SHP77 (cell line): ENCODE measurements at regions not wholly inside any gene's neighbourhood (a gene's known extent, or its start where the extent isn't known, plus 50 kb on each side); places are given as distances from the start of the nearest gene placed in this dataset.
"Not testable (repeated sequence)": the region's sequence is repeated elsewhere in the genome, so short reads cannot be mapped to it uniquely, and the experiment has no call there.

ENCODE experiments used
- DNase-seq, 2 experiments: peaks; one replicate each; lab custom pipeline; 2025; lab: John Stamatoyannopoulos, UW

DNA sequence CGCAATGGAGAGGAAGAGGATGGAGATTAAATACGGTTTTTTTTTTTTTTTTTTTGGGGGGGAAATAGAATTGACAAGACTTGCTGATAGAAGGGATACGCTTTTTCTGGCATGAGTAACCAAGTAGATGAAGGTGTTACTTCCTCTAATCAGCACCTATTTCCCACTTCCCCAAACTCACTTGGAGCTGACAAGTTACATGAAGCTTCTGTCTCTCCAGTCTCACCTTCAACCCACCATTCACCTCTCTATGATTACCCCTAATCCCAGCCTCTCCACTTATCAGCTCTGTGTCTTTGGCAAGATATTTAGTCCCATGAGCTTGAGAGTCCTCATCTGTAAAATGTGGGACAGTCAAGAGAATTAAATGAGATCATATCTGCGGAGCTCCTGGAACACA is 185.9 kb upstream of the HS3ST3A1 start:
- no peak for DNase-seq

DNA sequence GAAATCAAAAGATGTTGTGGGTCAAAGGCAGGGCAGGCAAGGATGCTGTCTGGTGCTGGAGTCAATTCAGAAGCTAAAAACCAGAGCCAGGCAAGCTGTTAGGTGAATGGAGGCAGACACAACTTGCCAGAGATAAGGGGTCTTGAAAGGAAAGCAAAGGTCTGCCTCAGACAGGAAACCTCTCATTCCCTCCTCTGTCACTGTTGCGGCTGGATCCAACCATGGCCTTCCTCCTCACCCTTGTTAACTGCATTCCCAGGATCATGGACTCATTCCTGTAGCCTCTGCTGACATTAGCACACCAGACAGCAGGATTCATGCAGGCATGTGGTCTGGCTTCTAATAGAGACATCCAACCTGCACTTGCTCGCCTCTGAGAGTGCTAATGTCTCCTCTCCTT is 186.7 kb upstream of the HS3ST3A1 start:
- DNase-seq = no peak

DNA sequence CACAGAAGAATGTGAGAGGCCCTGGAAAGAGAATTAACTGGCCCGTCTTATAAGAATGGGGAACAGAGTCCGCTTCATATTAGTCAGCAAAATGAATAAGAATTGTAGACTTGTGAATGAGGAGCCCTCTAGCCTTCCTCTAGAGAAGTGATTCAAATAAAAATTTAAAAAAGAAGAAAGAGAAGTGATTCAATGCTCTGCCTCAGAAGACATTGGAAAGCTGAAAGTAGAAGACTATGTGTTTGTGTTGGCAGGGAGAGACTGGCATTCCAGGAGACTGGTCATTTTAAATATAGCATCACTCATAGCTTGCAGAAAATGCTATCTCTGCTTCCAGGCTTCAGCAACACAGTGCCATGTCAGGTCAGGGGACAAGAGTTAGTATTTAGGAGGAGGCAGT is 190.6 kb upstream of the HS3ST3A1 start:
- no peak for DNase-seq

DNA sequence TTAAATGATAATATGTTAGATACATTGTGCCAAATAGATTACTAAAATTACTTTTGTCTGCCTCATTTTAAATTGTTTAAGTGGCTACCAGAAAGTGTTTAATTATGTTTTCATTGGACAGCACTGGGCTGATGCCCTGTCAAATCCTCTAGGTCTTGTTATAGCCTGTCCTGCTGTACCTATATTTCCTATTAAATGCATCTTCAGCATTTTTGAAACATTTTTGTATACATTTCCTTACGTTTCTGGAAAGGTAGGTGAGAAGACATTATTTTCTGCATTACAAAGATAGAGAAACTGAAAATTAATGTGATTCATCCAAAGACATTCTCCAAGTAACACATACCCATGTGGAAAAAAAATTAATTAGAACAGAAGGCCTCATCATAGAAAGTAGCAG is 192.2 kb upstream of the HS3ST3A1 start:
- DNase-seq = no peak

DNA sequence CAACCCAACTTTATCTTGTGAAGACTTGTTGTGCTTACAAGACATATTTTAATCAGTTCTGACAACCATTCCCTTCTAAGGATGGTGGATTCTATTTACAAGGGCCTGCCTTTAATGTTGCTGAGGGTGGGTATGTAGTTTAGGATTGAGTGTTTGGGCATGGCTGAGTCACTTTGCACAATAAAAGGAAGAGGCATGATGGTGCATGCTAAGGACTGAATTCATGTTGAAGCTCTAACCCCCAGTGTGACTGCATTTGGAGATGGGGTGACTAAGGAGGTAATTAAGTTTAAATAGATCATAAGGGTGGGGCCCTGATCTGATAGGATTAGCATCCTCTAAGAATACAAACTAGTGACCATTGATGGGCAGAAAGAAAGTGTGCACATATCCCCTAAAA is 196.1 kb upstream of the HS3ST3A1 start:
- DNase-seq = no peak

DNA sequence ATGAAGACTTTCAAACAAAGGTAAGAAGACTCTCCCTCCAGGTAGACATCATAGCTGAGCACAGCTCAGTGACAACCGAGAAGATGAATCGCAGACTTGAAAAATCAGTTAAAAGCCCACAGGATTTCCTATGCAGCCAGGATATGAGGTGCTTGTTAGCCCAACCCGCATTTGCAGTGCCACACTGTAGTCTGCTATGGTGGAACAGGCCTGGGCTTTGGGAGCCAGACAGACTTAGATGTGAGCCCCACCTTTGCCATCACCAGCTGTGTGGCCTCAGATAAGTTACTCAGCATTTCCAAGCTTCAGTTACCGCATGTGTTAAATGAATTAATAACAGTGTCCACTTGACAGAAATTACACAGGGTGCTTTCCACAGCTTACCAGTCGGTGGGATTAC is 204.4 kb upstream of the HS3ST3A1 start:
- no peak for DNase-seq

DNA sequence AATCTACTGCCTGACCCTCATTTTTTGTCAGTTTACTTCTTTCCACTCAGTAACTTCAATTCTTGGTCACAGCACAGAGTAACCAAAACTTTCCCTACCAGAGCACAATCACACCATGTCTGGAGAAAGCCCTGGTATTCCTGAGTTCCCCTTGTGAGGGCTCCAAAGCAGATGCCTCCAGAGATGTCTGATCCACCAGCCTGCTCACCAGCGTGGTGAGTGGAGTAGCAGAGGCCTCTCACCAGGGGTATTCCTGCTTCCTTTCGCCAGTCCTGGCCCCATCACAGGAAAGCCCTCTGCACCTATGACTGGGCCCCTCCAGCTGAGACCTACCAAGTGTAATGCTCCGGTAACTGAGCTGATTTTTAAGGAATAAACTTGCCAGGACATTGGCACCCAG is 205.4 kb upstream of the HS3ST3A1 start:
- no peak for DNase-seq

DNA sequence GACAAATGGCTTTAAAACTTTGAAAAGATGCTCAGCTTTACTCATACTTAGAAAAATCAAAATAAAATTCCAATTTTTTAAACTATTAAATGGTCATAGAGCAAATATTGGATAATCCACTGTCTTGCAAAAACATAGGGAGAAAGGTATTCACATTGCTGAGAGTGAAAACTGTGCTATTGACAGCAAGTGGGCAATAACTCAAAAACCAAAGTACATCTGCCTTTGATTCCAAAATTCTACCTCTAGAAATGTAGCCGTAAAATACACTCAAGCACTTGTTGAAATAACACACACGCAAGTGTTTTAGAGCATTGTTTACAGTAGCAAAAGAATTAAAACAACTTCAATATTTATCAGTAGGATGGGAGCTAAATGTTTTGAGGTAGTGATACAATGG is 210.6 kb upstream of the HS3ST3A1 start:
- DNase-seq = no peak

DNA sequence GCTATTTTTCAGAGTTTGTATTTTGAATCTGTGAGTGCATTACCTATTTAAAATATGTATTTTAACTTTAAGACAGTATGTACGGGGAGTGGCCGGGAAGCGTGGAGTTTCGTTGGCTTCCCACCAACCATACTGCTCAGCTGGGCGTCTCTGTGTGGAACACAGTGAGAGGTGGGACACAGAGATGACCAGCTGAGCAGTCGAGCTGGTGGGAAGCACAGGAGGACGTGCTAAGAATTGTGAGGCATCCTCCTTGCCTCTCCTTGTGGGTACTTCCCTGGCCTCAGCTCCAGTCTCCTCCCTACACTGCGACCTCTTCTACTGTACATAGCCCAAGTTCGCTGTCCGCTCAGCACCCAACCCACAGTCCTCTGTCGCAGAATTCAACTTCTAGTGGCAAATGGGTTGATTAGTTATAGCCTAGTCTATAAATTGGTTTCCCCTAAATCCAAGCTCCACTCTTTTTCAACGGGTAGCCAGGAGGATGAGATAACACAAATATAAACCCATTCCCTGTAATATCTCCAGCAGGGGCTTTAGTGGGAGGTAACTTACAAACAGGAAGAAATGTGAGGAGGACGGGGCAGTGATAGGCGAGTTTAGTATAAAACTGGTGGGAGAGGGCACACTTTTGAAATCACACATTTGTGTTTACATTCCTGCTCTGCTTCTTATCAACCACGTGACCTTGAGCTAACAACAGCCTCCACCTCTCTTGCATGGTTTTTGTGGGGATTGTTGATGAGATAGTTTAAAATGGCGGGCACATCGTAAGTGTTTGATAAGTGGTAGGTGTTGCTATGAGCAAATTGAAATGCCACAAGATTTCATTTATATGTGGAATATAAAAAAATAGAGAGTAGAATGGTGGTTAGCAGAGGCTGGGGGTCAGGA is 211.9 kb upstream of the HS3ST3A1 start:
- DNase-seq = no peak

DNA sequence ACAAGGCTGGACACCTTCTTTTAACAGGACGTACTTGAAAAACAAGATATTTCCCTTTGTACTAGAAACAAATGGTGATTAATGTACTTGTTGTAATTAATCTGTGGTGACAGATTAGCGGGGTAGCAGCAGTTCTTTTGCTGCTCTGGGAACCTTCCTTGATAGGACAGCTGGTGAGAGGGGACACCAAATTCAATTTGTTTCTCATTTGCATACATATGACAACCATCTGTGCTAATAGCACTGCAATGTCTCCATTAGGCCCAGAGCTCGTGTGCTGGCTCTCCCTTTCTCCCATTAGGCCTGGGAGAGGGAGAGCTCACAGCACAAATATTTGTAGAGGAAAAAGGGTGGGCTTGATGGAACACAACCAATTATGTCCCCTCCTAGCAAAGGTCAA is 221.0 kb upstream of the HS3ST3A1 start:
- DNase-seq = no peak

DNA sequence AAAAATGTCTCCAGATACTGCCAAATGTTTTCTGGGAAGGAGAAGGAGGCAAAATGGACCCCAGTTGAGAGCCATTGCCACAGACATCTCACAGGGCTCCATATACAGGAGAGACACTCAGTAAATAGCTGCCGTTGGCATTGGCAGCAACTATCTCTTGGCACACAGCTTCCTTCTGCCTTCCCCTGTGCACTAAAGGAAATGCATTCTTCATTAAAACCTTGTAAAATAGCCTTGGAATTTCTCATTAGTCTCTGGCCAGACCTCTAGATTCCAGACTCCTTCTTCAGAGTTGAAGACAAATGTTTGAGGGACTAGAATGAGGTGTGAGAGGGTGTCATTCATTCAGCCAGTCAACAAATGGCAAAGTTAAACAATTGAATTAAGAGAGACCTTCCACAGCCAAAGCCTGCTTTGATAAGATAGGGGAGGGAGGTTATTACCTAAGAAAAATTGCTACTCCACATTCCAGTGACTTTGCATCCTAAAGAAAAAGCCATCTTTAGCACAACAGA is 223.9 kb upstream of the HS3ST3A1 start:
- DNase-seq = no peak

DNA sequence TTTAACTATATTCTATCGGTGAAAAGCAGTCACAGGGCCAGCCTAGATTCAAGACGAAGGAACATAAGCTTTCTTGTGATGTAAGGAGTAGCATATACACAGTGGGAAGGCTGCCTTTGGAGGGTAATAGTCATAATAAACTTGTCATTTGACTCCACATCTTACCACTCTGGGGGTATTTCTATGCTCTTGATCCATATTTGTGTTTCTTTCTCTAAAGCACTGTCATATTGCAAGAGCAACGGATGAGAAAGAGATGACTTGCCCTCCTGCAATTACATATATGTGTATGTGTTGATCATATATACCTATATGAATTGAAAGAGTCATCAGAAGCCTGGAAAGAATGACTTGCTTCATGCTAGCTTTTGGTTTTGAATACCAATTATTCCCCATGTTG is 225.4 kb upstream of the HS3ST3A1 start:
- DNase-seq = no peak

DNA sequence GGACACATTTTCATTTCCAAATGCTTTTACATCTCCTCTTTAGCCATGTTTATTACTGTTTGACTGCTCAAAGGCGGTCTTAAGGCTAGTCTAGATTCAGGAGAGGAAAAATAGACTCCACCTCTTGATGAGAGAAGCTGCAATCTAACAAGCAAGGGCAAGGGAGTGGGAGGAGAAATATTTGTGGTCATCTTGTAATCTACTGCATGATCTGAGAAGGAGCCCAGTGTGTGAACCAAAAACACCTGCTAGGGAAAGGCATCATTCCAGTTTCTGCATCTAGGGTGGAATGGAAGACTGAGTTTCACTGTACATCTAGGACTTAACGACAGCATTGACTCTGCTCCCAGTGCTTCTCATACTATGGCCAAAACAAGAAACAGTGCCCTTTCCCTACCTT is 232.2 kb upstream of the HS3ST3A1 start:
- DNase-seq = no peak

DNA sequence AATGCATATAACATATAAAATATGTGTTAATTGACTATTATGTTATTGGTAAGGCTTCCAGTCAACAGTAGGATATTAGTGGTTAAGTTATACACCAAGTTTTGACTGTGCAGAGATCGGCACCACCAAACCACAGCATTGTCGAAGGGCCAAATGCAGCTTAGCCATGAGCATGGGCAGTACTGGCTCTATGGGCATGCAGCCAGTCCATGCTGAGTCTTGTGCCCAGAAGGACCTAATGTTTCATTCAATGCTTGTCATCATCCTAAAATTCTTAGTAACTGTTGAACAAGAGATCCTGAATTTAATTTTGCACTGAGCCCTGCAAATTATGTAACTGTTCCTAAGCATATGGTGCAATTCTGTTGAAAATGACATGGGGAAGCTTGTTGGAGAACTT is 233.4 kb upstream of the HS3ST3A1 start:
- no peak for DNase-seq

DNA sequence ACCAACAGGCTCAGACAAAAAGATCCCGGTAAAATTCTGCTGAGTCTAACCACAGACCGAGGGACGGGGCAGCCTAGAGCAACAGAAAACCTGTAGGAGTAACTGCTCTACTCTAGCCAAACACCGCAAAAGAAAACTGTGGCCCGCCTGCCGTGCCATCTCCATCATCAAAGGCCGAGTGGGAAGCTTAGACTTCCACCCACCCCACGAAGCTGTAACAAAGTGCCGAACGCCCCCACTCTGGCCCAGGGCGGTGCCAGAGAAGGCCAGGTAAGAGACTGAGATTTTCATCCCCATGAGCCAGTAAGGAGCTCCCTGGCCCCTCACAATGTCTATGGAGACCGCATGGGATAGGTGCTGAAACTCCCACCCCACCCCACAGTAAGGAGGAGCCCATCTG is 231.9 kb upstream of the COX10 start:
- no peak for DNase-seq

DNA sequence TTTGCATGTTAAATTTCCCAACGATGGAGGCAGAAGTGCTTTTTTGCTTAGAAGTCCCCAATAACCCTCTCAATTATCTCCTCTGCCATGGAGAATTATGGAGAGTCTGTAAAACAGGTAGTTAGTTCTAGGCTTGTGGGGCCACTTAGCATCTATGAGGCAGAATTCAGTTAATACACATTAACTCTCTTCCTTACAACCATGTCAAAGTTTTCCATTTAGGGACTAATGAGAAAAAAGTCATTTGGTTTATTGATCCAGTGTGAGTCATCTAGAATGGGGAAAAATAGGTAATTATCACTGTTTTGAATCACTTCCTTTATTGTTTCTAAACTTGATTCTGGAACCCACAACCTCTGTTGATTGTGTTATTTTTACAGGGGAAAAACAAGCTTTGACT is 229.1 kb upstream of the COX10 start:
- DNase-seq = no peak

DNA sequence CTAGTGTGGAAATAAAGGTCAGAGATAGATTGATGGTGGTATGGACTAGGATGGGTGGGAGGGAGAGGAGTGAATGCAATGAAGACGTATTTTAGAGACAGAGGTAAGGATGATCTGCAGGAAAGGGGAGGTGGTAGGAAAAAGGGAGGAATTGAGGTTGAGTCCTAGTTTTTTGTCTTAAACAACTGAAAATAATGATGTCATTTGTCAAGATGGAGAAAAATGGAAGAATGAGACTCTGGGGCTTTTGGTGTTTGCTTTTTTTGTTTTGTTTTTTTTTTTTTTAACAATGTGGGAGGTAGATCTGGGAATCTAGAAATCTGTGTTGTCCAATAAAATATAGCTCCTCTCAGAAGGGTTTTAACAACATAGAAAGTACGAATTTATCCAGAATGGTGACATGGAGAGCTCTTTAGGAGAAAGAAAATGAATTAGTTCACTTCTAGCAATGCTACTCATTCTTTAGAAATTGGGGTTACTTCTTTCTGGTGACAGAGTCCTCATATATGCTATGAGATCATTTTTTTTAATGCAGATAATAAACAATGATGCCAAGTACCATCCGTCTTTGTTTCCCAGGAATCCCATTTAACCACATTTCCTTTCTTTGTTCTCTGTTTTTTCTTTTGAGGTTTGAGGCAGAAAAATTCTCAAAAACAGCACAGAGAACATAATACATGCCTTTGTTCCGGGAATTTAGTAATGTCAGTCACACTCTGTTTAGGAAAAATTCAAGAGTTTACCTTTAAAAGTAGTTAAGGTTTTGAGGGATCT is 225.3 kb upstream of the COX10 start:
- no peak for DNase-seq

DNA sequence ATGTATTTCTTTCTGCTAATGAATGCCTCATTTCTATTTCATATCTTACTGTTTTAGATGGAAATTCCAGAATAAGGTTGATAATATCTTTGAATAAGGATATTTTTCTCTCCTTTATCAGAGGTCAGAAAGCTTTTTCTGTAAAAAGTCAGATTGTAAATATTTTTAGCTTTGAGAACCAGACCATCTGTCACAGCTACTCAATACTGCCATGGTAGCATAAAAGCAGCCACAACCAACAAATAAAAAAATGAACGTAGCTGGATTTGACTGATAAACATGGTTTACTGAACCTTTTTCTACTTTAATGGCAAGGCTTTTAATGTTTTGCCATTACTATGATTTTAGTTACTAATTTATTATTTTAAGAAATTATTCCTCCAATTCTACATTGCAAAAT is 217.4 kb upstream of the COX10 start:
- no peak for DNase-seq

DNA sequence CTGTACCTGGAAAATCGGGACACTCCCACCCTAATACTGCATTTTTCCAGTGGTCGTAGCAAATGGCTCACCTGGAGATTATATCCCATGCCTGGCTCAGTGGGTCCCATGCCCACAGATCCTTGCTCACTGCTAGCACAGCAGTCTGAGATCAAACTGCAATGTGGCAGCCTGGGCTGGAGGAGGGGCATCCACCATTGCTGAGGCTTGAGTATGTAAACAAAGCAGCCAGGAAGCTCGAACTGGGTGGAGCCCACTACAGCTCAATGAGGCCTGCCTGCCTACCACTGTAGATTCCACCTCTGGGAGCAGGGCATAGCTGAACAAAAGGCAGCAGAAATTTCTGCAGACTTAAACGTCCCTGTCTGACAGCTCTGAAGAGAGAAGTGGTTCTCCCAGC is 213.6 kb upstream of the COX10 start:
- DNase-seq = not testable (repeated sequence)

DNA sequence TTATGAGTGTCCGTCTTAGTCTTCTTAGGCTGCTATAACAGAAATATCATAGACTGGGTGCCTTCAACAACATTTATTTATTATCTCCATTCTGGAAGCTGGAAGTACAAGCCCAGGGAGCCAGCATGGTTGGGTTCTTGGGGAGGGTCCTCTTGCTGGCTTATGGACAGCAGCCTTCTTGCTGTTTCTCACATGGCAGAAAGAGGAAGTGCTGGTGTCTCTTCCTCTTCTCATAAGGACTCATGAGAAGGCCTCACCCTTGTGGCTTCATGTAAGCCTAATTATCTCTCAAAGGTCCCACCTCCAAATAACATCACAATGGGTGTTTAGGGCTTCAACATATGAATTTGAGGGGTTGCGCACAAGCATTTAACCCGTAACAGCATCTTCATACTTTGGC is 207.0 kb upstream of the COX10 start:
- no peak for DNase-seq

DNA sequence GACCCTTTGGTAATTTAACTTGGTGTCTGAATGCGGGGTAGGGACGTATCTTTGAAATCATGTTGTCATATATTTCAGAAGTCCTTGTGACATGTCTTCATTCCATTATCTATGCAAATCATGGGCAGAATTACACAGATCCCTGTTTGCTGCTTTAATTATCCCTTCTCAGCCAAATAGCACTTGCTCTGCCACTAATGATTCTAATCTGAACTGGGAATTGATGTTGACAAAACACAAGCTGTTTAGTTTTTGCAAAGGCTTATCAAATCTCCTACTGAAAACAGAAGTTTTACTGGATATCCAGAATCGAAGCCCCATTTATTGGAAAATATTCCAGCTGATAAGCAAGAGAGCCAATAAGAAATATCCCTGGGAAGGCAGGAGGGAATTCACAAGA is 205.9 kb upstream of the COX10 start:
- DNase-seq = no peak

DNA sequence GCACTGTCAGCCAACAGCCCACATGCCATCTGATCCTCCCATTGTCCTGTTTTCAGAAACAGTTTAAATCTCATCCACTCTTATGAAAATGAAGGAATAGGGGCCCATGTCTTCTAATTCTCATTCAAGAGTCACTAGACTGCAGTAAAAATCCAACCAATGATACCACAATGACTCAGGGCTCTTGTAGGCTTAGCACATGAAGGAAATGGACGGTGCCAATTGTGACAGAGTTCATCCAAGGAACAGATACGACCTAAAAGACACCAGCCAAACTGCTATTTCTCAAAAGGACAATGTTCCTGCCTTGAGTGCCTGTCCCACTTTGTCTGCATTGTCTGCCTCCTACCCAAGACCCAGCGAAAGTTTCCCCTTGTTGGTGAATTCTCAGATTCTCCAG is 204.8 kb upstream of the COX10 start:
- DNase-seq = no peak

DNA sequence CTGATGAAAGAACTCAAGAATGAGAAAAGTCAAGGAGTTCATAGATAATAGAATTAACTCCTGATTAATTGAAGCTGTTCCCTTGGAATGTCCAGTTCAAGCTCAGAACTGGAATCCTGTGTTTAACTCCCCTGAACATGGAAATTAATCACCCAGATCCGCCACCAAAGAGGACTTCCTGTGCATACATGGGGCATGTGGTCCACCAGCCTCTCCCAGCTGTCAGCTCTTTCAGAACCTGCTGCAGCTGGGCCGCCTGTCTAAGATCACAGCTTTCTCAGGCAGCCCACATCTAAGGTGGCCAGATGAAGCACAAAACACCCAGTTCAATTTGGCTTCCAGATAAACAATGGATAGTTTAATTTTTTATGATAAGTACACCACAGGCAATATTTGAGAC is 203.7 kb upstream of the COX10 start:
- no peak for DNase-seq
